Stomach (tissue), 4 donors: ENCODE measurements at regions not wholly inside any gene's neighbourhood (a gene's known extent, or its start where the extent isn't known, plus 50 kb on each side); places are given as distances from the start of the nearest gene placed in this dataset.

Source experiments
- POLR2A ChIP-seq, 4 donors: fragments of 450-650 bp; IDR thresholded peaks; one replicate each; pipeline ENCODE4 v1.6.1; 2016; ENCODE audit warnings: antibody characterized with exemption in 4 of 4, control low read depth in 2 of 4, mild to moderate bottlenecking in 1 of 4, moderate library complexity in 1 of 4
- POLR2AphosphoS5 ChIP-seq, 3 donors: sonication (generic); formaldehyde crosslinking; IDR thresholded peaks; one replicate each; pipeline ENCODE4 v1.6.1; 2016; ENCODE audit warnings: antibody characterized with exemption in 3 of 3

DNA sequence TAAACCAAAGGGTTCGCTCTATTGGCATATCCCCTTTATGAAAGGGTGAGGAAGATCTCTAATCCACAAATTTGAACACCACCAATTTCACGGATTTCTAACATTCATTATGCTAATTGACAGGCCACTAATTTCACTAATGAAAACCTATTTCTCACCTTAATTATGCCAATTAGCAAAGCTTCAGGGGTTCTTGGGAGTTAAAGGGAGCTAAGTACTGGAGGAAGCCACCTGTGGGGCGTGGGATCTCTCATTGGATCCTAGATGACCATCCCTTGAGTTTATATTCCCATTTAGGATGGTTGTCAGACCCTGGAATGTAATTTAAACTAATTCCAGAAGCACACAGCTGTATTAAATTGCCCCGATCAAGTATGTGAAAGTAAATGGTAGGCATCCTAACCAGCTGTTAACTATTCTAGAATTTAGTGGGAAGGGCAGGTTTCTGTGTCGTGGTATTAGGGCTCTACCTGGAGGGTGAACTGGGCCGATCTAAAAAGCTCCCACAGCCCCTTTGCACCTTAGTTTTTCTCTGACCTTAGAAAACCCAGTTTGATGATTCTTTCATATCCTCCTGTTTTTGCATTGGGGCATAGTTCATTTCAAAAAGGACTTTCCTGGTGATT lies 77.1 kb downstream of the C9orf152 start:
- no peak for TF ChIP-seq POLR2A (IDR thresholded peaks at IDR 0.05)
- no peak for TF ChIP-seq POLR2AphosphoS5 (IDR thresholded peaks at IDR 0.05)
